A673 (cell line): ENCODE measurements at regions not wholly inside any gene's neighbourhood (a gene's known extent, or its start where the extent isn't known, plus 50 kb on each side); places are given as distances from the start of the nearest gene placed in this dataset.

Experiments
- BruUV-seq: library from RNA; stranded (reverse); fragments of 400-500 nt; replicated peaks from 2 replicates; lab custom pipeline; 2021; lab: Mats Ljungman, UMichigan
- CTCF ChIA-PET: fragments of 300-600 bp; sonication (Branson Sonifier 250); formaldehyde crosslinking; loops from one replicate; lab custom pipeline; 2022; ENCODE audit warnings: antibody characterized with exemption; lab: Charles Lee
- POLR2A ChIA-PET: fragments of 300-600 bp; sonication (Branson Sonifier 250); formaldehyde crosslinking; loops from one replicate; lab custom pipeline; 2022; ENCODE audit warnings: antibody characterized with exemption; ENCODE audit not compliant: low non-redundant PET; lab: Charles Lee
- DNase-seq: peaks from one replicate; pipeline ENCODE4 v3.0.0-alpha.2; 2015; ENCODE audit warnings: low spot score
- H3K27ac ChIP-seq: fragments of 200-600 bp; sonication (generic); 2 replicates; pipeline ENCODE4 v1.5.1; 2016; ENCODE audit warnings: mixed run types, low read depth, mild to moderate bottlenecking, mixed read lengths, antibody characterized with exemption, low read length; ENCODE audit not compliant: poor library complexity, severe bottlenecking
- H3K27me3 ChIP-seq: fragments of 200-600 bp; sonication (generic); replicated peaks from 2 replicates; pipeline ENCODE4 v1.6.1; 2017; ENCODE audit warnings: mixed run types, low read depth, mild to moderate bottlenecking, mixed read lengths, antibody characterized with exemption, low read length; ENCODE audit not compliant: insufficient read depth, poor library complexity
- H3K36me3 ChIP-seq: fragments of 200-600 bp; sonication (generic); 2 replicates; pipeline ENCODE4 v1.6.1; 2016; ENCODE audit warnings: mixed run types, mild to moderate bottlenecking, mixed read lengths, antibody characterized with exemption, low read length; ENCODE audit not compliant: insufficient read depth, poor library complexity, severe bottlenecking
- H3K4me1 ChIP-seq: fragments of 200-600 bp; sonication (generic); 2 replicates; pipeline ENCODE4 v1.6.1; 2017; ENCODE audit warnings: mixed run types, mild to moderate bottlenecking, mixed read lengths, antibody characterized with exemption, low read length; ENCODE audit not compliant: insufficient read depth, poor library complexity, severe bottlenecking
- H3K4me3 ChIP-seq: fragments of 200-600 bp; sonication (generic); 2 replicates; pipeline ENCODE4 v1.5.1; 2016; ENCODE audit warnings: low read depth, mixed run types, mild to moderate bottlenecking, mixed read lengths, low read length; ENCODE audit not compliant: poor library complexity, severe bottlenecking
- H3K9me3 ChIP-seq: fragments of 200-600 bp; sonication (generic); 2 replicates; pipeline ENCODE4 v1.6.1; 2016; ENCODE audit warnings: mixed run types, low read depth, mild to moderate bottlenecking, mixed read lengths, antibody characterized with exemption, low read length; ENCODE audit not compliant: poor library complexity, severe bottlenecking
- CTCF ChIP-seq: fragments of 300-800, 200-600 bp; sonication (generic); conservative IDR thresholded peaks from 2 replicates; pipeline ENCODE4 v1.5.1; 2017; ENCODE audit warnings: low read depth, mild to moderate bottlenecking, antibody characterized with exemption, low read length, moderate library complexity, mixed read lengths
- EZH2 ChIP-seq: fragments of 200-600 bp; sonication (generic); IDR thresholded peaks from 2 replicates; pipeline ENCODE4 v1.6.1; 2017; ENCODE audit warnings: borderline replicate concordance, low read depth, mild to moderate bottlenecking, mixed read lengths, antibody characterized with exemption, low read length; ENCODE audit not compliant: poor library complexity, severe bottlenecking
- intact Hi-C: fragments of 100-400 bp; cut with micrococcal nuclease; formaldehyde crosslinking; loops from one replicate; pipeline ENCODE4 v1.10.0; 2022; ENCODE audit not compliant: unreplicated experiment

- no peaks in the 10 kb centered on the region for H3K27me3 ChIP-seq
- no TSS peak for BruUV-seq
- POLR2A ChIA-PET: no interaction called here
- no peaks in the 10 kb centered on the region for H3K36me3 ChIP-seq
- H3K27ac ChIP-seq: no peak overlapping the region
- no peaks in the 10 kb centered on the region for H3K9me3 ChIP-seq
- DNase-seq: no peak
- intact Hi-C loops: no loop called here
- CTCF ChIA-PET: no interaction called here
- no peak overlapping the region for H3K4me3 ChIP-seq
- H3K4me1 ChIP-seq: peaks cover 2% of the 10 kb centered on the region
- TF ChIP-seq CTCF (no peak), EZH2 (no peak)
Observed at GRCh38 chr1:110770832-110771231, 96.1 kb upstream of the KCNA3 start.

GRCh38 chr1:110768605-110769004, 93.9 kb upstream of the KCNA3 start:
- ChIA-PET POLR2A (no interaction called here), CTCF (no interaction called here)
- BruUV-seq: no TSS peak
- DNase-seq: no peak
- Histone ChIP-seq H3K27me3 (peaks cover 12% of the 10 kb centered on the region), H3K4me3 (no peak overlapping the region), H3K36me3 (no peaks in the 10 kb centered on the region), H3K4me1 (no peaks in the 10 kb centered on the region), H3K27ac (no peak overlapping the region), H3K9me3 (no peaks in the 10 kb centered on the region)
- intact Hi-C loops: loop anchor here (5.0 kb wide), 1 partner anchor 246 kb away; no protein-coding TSS in a partner anchor
- no peak for TF ChIP-seq EZH2
- TF ChIP-seq CTCF: no peak

GRCh38 chr1:110766336-110766647, 91.6 kb upstream of the KCNA3 start:
- no peaks in the 10 kb centered on the region for H3K36me3 ChIP-seq
- ChIA-PET POLR2A (no interaction called here), CTCF (interaction anchor here (0.6 to 2.7 kb wide), 6 partner anchors 13 to 1126 kb away, joined by 3 to 17 read pairs (median 4); no protein-coding TSS in a partner anchor)
- peaks cover 23% of the 10 kb centered on the region for H3K27me3 ChIP-seq
- H3K4me3 ChIP-seq: no peak overlapping the region
- H3K27ac ChIP-seq: no peak overlapping the region
- TF ChIP-seq EZH2 (no peak), CTCF (0 out of 2 replicates have a peak, but pooled peaks have one; percentile 3)
- no peak for DNase-seq
- intact Hi-C loops: loop anchor here (1.0 to 5.0 kb wide), 3 partner anchors 136 to 244 kb away; no protein-coding TSS in a partner anchor
- no peaks in the 10 kb centered on the region for H3K4me1 ChIP-seq
- no peaks in the 10 kb centered on the region for H3K9me3 ChIP-seq
- no TSS peak for BruUV-seq
